HG03457 (cell line): ENCODE measurements at regions not wholly inside any gene's neighbourhood (a gene's known extent, or its start where the extent isn't known, plus 50 kb on each side); places are given as distances from the start of the nearest gene placed in this dataset.

Experiments used
- ATAC-seq: cut with Tn5 transposase; IDR thresholded peaks from one replicate; pipeline ENCODE4 v1.9.1; 2021; ENCODE audit warnings: moderate number of reproducible peaks; ENCODE audit not compliant: unreplicated experiment

DNA sequence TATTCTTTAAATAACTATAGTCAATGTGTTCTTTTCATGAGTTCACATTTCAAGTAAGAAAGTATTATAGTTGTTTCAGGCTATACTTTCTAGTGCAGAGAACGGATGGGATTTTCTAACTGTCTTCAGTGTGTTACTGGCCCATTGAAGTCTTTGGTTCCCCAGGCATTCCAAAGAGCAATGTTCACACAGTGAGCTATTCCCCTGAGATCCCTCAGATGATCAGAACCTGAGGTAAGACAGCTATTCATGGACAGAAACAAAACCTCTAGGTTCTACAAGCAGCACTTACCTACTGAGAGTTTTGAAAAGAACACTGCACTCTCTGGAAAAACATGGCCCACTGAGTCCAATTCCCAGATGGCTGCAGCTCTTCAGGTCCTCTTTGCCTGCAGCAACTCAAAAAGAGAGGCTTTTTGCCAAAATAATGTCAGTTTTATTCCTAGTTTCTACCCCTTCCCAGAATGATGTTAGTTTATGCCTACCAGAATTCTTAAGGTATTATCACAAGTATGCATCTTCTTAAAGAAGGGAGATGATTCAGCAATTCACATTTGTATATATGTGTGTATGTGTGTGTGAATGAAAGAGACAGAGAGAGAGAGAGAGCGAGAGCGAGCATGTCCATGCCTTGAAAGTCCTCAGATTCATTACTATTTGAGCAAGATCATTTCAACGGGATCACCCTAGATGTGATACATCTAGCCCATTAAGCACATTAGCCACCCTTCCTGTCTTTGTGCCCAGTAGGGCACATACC lies 146.1 kb downstream of the PDHA2 start:
- no peak for ATAC-seq

DNA sequence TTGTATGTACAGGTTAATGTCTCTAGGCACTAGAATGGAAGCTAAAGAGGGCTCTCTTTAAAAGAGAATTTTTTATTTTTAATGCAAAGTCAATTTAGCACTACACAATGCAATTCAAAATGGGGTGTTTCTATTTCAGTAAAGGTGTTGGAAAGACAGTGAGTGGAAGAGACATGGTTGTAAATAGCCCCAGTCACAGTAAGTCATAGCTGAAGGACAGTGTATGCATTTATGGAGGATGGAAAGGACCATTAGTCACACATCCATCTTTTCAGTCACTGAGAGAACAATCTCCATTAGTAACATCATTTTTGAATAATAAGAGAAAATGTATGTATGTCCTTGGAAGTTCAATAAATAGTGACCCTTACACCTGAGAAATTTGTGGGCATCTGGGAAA lies 148.0 kb downstream of the PDHA2 start:
- ATAC-seq, result no peak

DNA sequence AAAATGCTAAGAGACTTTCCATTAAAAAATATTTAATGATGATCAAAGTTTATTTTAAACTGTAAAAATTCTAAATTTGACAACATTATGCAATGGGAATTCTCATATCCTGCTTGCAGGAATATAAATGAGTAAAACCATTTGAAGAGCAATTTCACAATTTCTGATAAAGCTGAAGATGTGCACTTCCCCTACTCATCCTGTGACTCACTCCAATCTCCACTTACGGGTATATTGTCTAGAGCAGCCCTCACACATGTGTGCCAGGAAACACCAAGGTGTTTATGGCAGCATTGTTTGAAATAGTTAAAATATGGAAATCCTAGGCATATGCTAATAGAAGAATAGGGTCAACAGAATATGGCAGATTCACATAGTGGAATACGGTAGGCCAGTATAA lies 158.4 kb downstream of the PDHA2 start:
- no peak for ATAC-seq

DNA sequence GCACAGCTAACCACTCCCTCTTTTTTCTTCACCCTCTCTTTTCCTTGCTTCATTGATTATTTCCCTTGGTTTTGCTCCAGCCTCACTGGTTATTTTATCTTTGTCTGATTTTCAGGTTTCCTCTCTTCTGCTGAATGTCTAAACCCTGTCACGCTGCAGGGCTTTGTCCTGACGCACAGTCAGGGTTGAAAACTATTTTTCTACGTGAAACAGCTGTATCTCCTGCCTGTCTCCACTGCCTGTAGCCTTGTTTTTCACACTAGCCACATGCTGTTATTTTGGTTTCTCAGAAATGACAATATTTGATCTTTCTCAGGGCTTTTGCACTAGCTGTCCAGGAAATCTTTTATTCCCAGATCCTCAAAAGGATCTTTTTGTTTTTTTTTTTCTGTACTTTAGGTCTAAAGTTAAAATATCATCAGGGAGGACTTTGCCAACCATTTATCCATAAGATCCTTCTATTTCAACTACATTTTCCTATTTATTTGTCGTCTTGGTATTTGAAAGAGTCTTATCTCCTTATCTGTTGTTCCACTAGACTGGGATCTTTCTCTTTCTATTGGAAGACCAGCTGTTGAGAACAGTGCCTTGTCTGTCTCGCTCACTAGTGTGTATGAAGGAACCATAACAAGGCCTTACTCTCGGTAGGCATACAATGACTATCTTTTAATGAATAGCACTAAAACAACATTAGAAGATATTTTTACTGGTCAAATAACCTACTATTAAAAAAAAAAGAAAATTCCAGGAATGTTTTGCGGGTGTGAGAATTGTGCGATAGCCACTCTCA lies 164.3 kb downstream of the PDHA2 start:
- no peak for ATAC-seq

DNA sequence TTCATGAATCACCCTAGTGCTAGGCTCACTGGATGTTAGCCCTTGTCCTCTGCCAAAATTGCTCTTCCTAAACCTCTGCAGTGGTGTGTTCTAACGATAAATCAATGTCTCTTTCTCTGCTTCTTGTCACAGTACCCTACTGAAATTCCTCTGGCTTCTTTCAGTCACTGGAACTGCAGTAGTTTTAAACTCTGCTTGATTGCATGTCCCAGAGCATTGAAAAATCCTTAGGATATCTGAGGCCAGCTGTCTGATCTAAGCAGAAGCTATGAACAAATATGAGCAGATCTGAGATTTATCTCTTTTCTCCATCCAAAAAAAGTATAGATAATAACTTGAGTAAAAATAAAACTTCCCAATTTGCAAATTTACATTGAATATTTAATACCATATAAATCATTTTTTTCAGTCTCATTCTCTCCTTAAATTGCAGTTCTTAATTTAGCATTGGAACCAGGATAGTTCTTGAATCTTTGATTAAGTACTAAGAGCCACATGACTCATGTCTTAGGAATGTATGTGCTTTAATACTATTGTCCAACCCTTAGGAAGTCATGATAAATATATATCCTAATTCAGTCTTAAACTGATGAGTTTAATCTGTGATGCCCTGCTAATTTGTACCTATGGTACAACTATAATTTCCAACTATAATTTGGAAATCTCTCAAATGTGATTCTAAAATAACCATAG lies 169.7 kb downstream of the PDHA2 start:
- no peak for ATAC-seq

DNA sequence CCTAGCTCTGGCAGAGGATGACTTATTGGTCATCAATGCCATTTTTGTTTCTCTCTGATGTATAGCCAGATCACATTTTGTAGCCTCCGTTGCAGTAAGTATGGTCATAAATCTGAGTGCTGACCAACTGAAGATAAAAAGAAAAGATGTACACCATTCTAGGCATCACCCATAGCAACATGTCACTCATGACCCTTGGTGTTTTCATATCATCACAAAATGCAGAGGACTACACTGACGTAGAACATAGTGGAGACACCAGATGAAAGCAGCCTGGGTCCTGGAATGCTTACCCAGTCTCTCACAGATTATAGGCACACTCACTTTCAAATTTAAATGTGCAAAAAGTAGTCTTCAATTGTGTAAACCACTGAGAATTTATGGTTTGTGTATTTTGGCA lies 172.8 kb downstream of the PDHA2 start:
- ATAC-seq, result no peak

DNA sequence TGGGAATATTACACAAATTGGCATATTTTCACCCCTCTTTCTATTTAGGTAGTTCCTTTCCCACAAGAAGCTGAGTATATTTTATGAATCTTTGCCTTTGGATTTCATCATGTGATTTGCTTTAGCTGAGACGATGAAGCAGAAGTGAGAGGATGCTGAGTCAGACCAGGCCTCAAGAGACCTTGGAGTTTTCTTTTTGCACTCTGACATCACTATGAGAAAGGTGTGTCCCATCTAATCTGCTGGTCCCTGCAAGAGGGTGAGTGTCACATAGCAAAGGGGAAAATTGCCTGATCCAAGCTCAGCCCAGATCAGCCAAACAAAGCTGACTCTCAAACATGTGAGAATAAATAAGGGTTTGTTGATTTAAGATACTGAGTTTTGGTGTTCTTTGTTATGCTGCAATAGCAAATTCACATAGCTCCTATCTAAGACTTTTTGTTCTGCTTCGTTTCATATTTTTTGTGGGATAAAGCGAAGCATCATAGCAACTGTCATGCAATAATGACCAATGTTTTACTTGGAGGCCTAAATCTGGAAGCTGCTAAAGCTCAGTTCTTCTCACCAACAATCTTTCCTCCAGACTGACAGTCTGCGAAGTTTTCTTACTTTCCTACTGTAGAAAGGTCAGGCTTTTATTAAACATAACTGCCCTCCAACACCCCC lies 176.9 kb downstream of the PDHA2 start:
- ATAC-seq, result no peak

DNA sequence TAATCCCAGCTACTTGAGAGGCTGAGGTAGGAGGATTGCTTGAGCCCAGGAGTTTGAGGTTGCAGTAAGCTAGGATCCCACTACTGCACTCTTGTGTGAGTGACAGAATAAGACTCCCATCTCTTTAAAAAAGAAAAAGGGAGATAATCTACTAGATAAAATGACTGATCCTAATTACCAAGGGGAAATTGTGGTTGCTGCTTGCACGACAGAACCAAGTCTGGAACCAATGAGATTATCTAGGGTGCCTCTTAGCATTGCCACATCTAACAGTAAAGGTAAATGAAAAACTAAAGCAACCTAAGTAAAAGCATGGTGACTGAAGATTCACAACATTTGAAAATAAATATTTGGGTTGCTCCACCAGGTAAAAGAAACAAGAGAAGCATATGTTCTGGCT lies 185.1 kb downstream of the PDHA2 start:
- ATAC-seq, result no peak

DNA sequence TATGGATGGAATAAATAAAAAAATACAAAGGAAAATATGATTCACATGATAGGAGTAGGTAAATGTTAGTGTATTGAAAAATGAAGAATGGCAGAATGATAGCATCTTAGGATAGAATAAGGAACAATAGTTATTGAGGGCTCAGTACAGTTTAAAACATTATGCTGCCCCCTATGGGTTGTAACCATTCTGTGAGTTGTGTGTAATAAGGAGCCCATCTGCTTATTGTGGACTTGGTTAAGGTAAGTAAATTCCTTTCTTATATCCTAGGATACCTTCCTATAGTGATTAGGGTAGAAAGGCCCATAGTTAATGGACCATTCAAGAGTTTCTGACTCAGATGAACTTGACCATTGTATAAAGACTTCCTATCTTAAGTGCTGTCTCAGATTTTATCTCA lies 195.8 kb downstream of the PDHA2 start:
- ATAC-seq, result no peak

DNA sequence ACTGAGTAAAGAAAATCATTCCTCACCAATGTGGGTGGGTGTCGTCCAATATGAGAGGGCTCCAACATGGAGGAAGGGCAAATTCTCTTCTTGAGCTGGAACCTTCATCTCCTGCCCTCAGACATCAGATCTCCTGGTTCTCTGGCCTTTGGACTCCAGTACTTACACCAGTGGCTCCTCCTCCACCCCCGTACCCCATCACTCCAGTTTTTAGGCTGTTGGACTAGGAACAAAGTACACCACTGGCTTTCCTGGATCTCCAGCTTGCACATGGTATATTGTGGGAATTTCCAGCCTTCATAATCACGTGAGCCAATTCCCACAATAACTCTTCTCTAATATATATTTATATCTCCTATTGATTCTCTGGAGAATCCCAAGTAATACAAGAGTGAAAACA lies 196.9 kb downstream of the PDHA2 start:
- ATAC-seq, result no peak

DNA sequence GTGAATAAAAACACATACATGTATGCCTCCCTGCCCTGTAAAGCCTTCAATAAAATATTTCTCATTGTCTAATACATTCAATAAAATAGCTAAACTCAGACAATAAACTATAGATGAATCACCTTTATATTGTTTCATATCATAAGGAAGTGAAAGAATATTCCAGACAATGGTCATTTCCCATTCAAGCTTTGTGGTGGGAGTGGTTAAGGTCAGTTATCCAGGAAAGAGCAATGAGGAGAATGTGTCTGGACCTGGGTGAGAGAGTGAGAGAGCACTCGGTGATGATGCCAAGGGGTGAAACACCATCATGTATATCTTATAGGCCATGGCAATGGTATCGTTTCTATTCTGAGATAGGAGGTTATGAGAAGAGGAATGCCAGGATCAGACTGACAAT lies 197.8 kb downstream of the PDHA2 start:
- ATAC-seq, result no peak

DNA sequence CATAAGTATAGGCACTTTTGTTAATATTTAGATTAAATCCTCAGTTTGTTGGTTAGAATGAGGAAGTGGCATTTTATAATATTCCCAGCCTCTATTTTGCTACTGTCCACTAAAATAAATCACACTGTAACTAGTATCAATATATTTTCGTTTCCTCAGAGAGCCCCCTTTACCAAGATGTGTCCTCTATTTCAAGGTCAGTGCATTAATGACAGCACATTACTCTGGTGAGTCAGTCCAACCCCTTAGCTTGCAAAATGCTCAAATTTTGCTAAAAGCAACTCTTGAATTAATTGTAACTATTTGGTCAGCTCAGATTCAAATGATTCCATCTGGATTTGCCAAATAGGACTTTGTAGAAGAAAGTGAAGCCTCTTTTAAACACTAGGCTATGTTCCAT lies 199.3 kb downstream of the PDHA2 start:
- no peak for ATAC-seq

DNA sequence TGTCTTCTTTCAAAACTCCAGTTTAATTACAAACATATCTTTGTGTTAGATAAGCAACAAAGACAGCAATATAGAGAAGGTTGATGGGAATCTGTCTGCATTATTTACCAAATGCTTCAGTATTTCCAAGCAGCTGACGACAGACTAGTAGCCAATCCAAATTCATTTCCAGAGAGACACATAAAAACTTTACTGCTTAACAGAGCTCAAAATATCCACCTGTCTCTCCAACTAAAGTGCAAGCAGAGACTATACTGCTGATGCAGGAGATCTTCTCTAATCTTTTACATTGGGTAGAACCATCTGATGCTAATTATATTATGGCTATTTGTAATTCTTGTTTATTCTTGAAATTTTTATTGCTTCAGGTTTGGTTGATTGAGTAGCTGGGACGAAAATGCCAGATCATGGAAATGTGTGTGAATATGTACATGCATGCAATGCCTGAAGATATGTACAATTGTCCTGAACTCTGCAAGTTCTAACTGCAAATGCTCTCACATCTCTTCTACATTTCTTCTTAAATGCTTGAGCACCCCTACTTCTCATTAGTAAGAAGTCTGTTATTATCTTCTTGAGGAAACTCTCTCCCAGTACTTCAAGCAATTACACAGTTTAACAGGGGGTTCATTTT lies 200.0 kb downstream of the PDHA2 start:
- ATAC-seq, result no peak

DNA sequence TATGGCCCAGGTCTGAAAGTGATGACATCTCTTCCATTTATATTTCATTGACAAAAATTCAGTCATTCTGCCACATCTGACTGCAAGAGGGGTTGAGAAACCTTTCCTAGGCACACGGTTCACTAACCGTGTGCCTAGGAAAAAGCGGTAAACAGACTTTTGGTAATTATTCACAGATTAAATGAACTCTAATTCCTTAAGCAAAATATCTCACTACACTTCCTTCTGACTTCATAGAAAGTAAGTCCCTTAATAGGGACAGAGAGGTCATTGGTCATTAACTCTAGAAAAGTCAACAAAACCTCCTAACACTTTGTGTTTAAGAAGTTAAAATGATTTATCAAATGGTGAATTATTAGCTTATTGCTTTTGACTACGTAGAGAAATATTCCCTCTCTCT lies 205.1 kb downstream of the PDHA2 start:
- no peak for ATAC-seq

DNA sequence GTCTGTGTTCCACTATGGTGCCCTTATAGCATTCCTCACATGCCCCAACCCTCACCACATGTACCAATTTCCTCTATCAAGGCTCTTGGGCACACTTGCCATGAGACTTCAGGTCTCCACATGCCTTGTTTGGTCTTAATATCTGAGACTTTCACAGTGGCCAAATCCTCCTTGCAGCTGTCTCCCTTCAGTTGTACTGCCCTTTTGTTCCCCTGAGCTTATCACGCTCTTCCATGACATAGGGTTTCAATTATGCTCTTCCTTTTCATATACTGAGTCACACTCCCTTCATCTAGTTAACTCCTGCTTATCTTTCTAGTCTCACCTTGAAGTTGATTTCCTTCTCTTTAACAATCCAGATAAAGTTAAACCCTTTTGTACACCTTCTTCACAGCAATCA lies 212.9 kb downstream of the PDHA2 start:
- no peak for ATAC-seq

DNA sequence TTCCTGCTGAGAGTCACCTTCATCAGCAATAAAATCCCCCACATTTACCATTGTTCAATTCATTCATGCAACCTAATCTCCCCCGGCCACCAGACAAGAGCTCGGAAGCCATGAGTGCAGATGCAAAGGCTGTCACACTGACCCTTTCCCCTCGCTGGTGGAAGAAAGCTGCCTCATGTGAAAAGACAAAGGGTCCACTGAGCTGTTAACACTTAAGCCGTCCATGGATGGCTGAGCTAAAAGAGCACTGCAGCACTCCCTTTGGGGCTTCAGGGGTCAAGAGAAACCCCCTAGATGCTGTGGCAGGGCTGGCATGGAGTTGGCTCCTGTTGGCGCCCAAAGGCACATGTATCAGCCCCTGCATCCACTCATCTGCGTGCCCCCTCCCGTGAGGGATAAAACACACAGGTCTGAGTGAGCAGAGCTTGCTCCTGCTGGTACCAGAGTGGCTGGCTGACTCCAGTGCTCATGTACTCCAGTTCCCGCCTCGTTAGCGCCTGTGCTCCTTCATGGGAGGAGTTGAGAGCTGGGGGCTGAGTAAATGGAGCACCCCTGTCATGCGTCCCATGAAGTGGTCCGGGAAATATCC lies 216.5 kb downstream of the PDHA2 start:
- no peak for ATAC-seq

DNA sequence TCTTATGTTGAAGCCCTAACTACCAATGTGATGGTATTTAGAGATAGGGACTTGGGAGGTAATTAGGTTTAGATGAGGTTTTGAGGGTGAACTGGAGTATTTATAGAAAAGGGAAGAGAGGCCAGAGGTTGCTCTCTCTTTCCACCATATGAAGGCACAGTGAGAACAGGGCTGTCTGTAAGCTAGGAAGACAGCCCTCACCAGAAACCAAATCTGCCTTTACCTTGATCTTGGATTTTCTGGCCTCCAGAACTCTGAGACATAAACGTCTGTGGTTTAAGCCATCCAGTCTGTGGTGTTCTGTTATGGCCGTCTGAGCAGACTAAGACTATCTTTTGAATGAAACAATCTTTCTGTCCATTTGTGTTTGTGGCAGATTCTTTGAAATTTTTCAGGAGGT lies 223.7 kb downstream of the PDHA2 start:
- no peak for ATAC-seq

DNA sequence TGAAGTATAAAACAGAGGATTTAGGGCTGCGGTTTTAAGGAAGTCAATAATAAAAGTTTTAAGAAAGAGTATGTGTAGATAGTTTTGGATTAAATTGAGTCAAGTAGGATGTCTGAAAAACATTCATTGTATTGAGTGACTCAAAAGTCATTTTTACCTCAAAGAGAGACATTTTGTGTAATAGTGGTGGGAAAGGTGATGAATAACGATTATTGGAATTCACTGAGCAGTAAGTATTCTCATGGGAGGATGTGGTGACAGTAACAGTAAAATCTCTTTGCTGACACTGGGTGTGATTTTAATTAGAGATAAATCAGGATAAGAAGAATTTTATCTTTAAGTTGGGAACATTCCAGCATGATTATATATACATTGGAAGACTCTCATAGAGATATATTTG lies 233.6 kb downstream of the PDHA2 start:
- ATAC-seq, result no peak

DNA sequence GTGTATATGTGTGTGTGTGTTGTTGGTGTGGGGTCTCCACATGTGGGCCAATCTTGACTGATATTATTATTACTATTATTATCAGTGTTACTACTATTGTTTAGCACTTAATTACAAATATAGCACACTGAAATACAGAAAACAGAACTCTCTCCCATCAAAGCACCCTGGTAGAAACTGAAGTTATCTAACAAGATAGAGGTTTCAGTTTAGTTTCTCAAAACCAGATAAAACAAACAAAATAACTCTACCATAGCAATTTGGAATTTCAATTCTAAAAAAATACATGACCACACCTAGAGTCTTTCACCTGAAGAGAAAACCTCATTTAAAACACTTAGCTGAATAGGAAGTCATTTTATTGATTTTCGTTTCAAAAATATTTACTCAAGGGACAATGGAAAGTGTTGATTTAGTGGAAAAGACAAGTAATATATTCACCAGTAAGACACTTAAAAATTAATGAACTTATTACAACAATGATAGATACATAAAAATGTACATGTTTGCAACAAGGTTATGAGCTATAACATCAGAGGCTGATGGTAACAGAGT lies 252.3 kb downstream of the PDHA2 start:
- ATAC-seq, result no peak

DNA sequence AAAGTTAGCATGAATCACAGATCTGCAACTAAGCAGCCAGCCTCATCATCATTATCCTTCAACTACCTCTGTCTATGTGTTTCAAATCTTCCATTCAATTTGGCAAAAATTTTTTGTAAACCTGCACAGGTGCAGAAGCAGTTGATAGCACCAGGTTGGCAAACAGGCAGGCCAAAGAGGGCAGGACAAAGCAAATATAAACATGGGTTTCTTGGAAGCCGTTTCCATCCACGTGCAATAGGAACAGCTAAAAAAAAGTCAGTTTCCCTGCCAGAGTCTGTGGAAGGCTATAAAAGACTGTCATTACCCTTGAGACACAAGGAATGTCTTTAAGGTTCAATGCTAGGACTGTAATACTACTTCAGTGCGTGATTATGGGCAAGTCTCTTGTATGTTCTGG lies 253.2 kb downstream of the PDHA2 start:
- no peak for ATAC-seq
